HG03060 (cell line): ENCODE measurements at regions not wholly inside any gene's neighbourhood (a gene's known extent, or its start where the extent isn't known, plus 50 kb on each side); places are given as distances from the start of the nearest gene placed in this dataset.
"Not testable (repeated sequence)": the region's sequence is repeated elsewhere in the genome, so short reads cannot be mapped to it uniquely, and the experiment has no call there.

Source experiments
- ATAC-seq: cut with Tn5 transposase; IDR thresholded peaks from one replicate; pipeline ENCODE4 v1.9.1; 2021; ENCODE audit warnings: low read depth, moderate number of reproducible peaks; ENCODE audit not compliant: unreplicated experiment

- ATAC-seq, result not testable (repeated sequence)
These were observed 199.1 kb downstream of the GJA1 start for GRCh38 chr6:121634586-121634985.

- ATAC-seq, result no peak
These were observed 199.9 kb downstream of the GJA1 start for GRCh38 chr6:121635355-121635754.

GRCh38 chr6:121636217-121636616 lies 200.8 kb downstream of the GJA1 start:
- ATAC-seq, result not testable (repeated sequence)

- no peak for ATAC-seq
These were observed 203.6 kb downstream of the GJA1 start for GRCh38 chr6:121639021-121639420.

- no peak for ATAC-seq
These were observed 205.7 kb downstream of the GJA1 start for GRCh38 chr6:121641158-121641557.

GRCh38 chr6:121645100-121645745 lies 209.8 kb downstream of the GJA1 start:
- ATAC-seq, result no peak

GRCh38 chr6:121647905-121648304 lies 212.5 kb downstream of the GJA1 start:
- ATAC-seq, result no peak

- no peak for ATAC-seq
These were observed 214.5 kb downstream of the GJA1 start for GRCh38 chr6:121649951-121650350.

- ATAC-seq, result no peak
These were observed 216.0 kb downstream of the GJA1 start for GRCh38 chr6:121651420-121651819.

GRCh38 chr6:121652223-121652622 lies 216.8 kb downstream of the GJA1 start:
- no peak for ATAC-seq

- no peak for ATAC-seq
These were observed 217.5 kb downstream of the GJA1 start for GRCh38 chr6:121652726-121653623.

GRCh38 chr6:121653624-121654008 lies 218.2 kb downstream of the GJA1 start:
- no peak for ATAC-seq

- no peak for ATAC-seq
These were observed 222.5 kb downstream of the GJA1 start for GRCh38 chr6:121657972-121658371.

- no peak for ATAC-seq
These were observed 224.8 kb downstream of the GJA1 start for GRCh38 chr6:121660277-121660676.

GRCh38 chr6:121663292-121663810 lies 227.9 kb downstream of the GJA1 start:
- ATAC-seq, result no peak

GRCh38 chr6:121664158-121664557 lies 228.7 kb downstream of the GJA1 start:
- no peak for ATAC-seq

GRCh38 chr6:121666814-121667213 lies 231.4 kb downstream of the GJA1 start:
- no peak for ATAC-seq

GRCh38 chr6:121668259-121668658 lies 232.8 kb downstream of the GJA1 start:
- no peak for ATAC-seq

GRCh38 chr6:121670511-121670910 lies 235.1 kb downstream of the GJA1 start:
- ATAC-seq, result no peak

- ATAC-seq, result no peak
These were observed 242.1 kb downstream of the GJA1 start for GRCh38 chr6:121677571-121677970.

GRCh38 chr6:121678245-121678644 lies 242.8 kb downstream of the GJA1 start:
- ATAC-seq, result no peak

GRCh38 chr6:121680058-121680457 lies 244.6 kb downstream of the GJA1 start:
- no peak for ATAC-seq
